Kidney epithelial cell (primary cell): ENCODE measurements at regions not wholly inside any gene's neighbourhood (a gene's known extent, or its start where the extent isn't known, plus 50 kb on each side); places are given as distances from the start of the nearest gene placed in this dataset.

Experiments used
- DNase-seq: peaks from one replicate; pipeline ENCODE4 v3.0.0-alpha.2; 2010; ENCODE audit warnings: low read depth
- H3K27me3 ChIP-seq: 2 replicates; pipeline ENCODE4 v1.6.0; 2011; ENCODE audit warnings: low read length; ENCODE audit not compliant: control insufficient read depth, insufficient read depth
- H3K36me3 ChIP-seq: 2 replicates; pipeline ENCODE4 v1.5.1; 2011; ENCODE audit warnings: low read length; ENCODE audit not compliant: control insufficient read depth, insufficient read depth
- H3K4me3 ChIP-seq: 2 replicates; pipeline ENCODE4 v1.5.1; 2011; ENCODE audit warnings: low read depth, mild to moderate bottlenecking, control low read depth, low read length
- TF ChIP-seq, protein P1 (sequence below): IDR thresholded peaks from 2 replicates; pipeline ENCODE4 v1.5.1; 2011; ENCODE audit warnings: mild to moderate bottlenecking, moderate library complexity, low read length, control low read depth, inconsistent platforms; ENCODE audit not compliant: insufficient read depth, poor library complexity, severe bottlenecking

DNA sequence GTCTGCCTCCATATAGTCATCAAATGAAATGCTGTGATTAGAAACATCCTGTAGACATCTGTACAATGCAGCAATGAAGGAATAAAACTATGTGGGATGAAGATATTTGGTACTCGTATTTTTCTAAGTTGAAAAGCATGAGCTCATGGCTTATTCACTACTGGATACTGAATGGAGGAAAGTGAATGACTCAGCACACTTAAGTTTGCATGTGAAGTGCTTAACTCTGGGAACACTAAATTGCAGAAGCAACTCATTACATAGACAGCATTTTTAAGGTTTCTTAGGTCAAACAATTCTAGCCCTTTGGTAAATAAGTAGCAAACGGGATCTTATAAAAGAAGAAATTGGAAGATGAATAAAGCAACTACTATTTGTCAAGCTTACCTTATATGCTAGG lies 429.0 kb upstream of the MIR17HG start:
- TF ChIP-seq, protein P1, sequence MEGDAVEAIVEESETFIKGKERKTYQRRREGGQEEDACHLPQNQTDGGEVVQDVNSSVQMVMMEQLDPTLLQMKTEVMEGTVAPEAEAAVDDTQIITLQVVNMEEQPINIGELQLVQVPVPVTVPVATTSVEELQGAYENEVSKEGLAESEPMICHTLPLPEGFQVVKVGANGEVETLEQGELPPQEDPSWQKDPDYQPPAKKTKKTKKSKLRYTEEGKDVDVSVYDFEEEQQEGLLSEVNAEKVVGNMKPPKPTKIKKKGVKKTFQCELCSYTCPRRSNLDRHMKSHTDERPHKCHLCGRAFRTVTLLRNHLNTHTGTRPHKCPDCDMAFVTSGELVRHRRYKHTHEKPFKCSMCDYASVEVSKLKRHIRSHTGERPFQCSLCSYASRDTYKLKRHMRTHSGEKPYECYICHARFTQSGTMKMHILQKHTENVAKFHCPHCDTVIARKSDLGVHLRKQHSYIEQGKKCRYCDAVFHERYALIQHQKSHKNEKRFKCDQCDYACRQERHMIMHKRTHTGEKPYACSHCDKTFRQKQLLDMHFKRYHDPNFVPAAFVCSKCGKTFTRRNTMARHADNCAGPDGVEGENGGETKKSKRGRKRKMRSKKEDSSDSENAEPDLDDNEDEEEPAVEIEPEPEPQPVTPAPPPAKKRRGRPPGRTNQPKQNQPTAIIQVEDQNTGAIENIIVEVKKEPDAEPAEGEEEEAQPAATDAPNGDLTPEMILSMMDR = no peak
- H3K27me3 ChIP-seq = no peaks in the 10 kb centered on the region
- DNase-seq = peak; percentile 77
- no peaks in the 10 kb centered on the region for H3K36me3 ChIP-seq
- H3K4me3 ChIP-seq = no peak overlapping the region

DNA sequence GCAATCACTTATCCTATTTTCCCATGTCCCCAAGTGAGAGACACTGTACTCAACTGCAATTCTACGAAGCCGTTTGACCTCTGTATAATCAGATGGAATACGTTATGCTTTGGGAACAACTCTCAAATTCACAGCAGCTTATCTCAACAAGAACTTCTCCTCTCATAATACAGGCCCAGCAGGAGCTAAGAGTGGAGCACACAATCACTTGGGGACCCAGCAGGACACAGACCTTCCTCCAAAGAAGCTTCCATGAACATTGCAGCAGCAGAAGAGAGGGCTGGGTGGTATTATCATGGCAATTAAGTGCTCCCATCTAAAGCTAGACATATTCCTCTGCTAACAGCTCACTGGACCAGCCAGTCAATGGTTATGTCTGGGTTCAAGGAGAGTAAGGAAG lies 428.3 kb upstream of the MIR17HG start:
- no peaks in the 10 kb centered on the region for H3K36me3 ChIP-seq
- no peak for DNase-seq

DNA sequence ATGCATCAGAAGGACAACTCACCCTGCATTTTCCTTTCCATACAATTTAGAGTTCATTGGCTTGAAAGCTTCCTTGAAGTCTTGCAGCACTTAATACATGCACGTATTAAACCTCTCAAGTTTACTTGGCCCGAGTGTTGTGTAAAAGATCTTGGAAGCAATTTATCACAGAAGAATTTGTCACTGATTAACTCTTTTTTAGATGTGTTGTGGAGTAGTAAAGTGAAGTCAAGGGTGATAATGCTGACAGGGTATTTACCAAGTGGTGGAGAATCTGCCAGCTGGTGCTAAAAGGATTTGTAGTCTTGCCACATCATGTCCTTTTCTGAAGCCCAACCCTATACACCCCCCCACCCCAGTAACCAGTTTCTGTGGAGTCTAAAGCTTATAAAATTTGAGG lies 421.0 kb upstream of the MIR17HG start:
- DNase-seq = peak; percentile 80
- Histone ChIP-seq H3K27me3 (no peaks in the 10 kb centered on the region), H3K36me3 (no peaks in the 10 kb centered on the region), H3K4me3 (no peak overlapping the region)
- TF ChIP-seq, protein P1 = no peak

More for the DNA sequence above, 428.3 kb upstream of the MIR17HG start:
- Histone ChIP-seq H3K4me3 (no peak overlapping the region), H3K27me3 (no peaks in the 10 kb centered on the region)
- TF ChIP-seq, protein P1 = no peak

DNA sequence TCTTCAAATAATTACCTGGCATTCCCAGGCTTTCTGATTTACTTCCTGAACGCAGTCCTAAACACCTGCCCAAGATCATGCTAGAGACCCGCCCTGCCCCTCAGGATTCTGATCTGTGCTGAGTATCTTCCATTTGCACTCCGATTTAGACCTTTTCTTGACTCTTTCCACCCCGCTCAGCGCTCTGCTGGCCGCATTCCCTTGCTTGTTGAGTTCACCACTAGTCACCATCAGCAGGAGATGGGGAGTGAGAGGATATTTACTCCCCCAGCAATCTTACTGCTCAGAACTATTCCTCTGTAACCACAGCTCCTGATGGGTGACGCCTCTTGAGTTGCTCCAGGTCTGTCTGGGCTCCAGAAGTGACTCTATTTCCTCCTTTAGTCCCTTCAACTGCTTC lies 419.4 kb upstream of the MIR17HG start:
- TF ChIP-seq, protein P1 = no peak
- Histone ChIP-seq H3K36me3 (no peaks in the 10 kb centered on the region), H3K27me3 (no peaks in the 10 kb centered on the region), H3K4me3 (no peak overlapping the region)
- DNase-seq = no peak

DNA sequence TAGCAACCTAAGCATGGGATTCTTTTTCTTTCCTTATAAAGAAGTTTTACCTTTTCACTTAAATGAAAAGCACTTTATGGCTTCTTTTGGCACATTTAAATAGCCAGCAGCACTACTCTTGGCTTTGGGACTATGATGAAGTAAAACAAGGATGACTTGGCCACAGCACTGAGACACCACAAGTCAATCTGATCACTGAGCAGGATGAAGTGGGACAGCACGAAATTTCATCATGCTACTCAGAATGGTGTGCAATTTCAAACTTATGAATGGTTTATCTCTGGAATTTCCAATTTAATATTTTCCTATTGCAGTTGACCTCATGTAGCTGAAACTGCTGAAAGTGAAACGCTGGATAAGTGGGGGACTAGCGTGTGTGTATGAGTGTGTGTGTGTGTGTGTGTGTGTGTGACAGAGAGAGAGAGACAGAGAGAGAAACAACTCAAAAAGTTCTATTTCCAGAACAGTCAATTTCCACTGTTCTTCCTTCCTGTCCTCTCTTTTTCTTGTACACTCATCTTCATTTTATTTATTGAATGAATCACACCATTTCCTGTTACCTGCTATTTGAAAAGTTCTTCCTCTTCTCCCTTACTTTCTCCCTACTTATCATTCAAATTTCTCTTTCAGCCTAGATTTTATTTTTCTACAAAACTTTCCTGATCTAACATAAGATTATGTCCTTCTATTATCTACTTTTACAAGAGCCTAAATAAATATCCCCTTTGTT lies 414.2 kb upstream of the MIR17HG start:
- Histone ChIP-seq H3K4me3 (no peak overlapping the region), H3K36me3 (no peaks in the 10 kb centered on the region), H3K27me3 (no peaks in the 10 kb centered on the region)
- no peak for DNase-seq
- TF ChIP-seq, protein P1 = no peak

DNA sequence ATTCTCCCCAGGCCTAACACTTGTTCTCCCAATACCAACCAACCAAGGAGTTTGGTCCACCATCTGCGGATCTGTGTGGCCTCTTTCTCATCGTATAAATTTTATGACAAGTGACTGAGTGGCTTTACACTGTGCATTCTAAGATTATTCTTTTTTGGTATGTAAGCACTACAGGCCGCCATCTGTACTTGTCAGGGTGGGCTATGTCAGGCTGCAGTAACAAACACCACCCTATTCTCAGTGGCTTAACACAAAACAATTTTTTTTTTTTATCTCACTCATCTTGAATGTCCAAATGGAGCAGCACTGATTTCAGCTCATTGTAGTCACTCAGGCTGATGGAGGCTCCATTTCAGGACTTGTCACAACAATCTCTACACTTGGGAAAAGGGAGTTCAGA lies 412.7 kb upstream of the MIR17HG start:
- TF ChIP-seq, protein P1 = no peak
- no peaks in the 10 kb centered on the region for H3K36me3 ChIP-seq
- no peak for DNase-seq
- H3K27me3 ChIP-seq = no peaks in the 10 kb centered on the region
- H3K4me3 ChIP-seq = no peak overlapping the region
